ENCODE measurements at regions not wholly inside any gene's neighbourhood (a gene's known extent, or its start where the extent isn't known, plus 50 kb on each side); places are given as distances from the start of the nearest gene placed in this dataset.
"Not testable (repeated sequence)": the region's sequence is repeated elsewhere in the genome, so short reads cannot be mapped to it uniquely, and the experiment has no call there.

- DNase-seq (ENCODE audit: low read depth in 2 of 2), result no peak
Measured at GRCh38 chr15:95681836-95682544, 648.5 kb upstream of the NR2F2 start.

GRCh38 chr15:95684126-95684525 lies 646.4 kb upstream of the NR2F2 start:
- DNase-seq (ENCODE audit: low read depth in 2 of 2), result no peak

DNA sequence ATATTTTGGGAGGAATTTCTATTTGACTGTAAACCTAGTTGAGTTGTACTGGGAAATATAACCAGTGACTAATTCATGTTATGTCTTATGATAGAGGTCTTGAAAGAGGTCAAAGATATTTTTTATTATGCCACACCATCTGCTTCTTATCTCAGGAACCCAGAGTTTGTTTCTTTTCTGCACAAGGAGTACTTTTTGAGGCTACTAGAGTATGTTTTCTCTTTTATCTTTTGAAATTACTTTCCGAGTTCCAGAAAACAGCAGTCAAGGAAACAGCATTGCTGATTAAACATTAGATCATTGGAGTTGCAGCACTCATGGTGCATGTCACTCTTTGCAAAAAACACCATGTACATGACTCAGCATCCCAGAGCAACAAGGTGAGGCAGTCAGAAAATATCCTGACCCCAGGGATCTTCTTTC lies 645.8 kb upstream of the NR2F2 start:
- DNase-seq (ENCODE audit: low read depth in 2 of 2), result no peak

DNA sequence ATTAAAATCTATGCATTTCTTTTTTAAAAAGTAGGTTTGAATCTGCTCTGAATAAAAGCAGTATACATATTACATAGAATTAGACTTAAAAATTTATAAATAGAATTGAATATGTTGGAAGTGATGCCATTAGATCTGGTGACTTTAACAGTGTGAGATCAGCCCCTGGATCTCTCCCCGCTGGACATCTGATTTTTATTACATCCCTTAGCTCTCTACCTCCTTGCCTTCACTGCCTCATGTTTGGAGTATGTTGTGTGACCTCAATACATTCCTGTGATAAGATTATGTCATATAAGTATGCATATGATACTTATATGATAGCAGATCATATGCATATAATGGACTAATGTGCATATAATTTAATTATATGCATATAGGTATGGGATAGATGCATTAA lies 643.4 kb upstream of the NR2F2 start:
- DNase-seq (ENCODE audit: low read depth in 2 of 2), result no peak

DNA sequence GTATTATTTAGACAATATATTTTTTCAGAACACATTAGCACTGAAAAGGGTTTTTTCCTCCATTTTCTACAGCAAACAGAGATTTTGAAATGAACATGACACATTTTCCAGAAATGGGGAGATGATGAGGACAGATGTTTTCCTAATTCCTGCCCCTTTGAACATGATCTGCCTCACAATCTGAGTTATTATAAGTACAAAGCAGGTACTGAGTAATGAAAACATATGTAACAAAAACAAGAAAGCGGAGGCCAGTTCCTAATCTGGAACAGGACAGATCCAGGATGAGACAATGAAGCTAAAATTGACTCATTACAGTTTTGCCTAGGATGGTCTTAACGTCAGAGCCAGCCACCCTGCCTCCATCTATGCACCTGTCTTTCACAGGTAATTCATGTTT lies 642.8 kb upstream of the NR2F2 start:
- no peak for DNase-seq (ENCODE audit: low read depth in 2 of 2)

GRCh38 chr15:95690631-95691340 lies 639.7 kb upstream of the NR2F2 start:
- no peak for DNase-seq (ENCODE audit: low read depth in 2 of 2)

- no peak for DNase-seq (ENCODE audit: low read depth in 2 of 2)
Measured at GRCh38 chr15:95693917-95694316, 636.6 kb upstream of the NR2F2 start.

GRCh38 chr15:95698230-95698629 lies 632.3 kb upstream of the NR2F2 start:
- DNase-seq (ENCODE audit: low read depth in 2 of 2), result no peak

- DNase-seq (ENCODE audit: low read depth in 2 of 2), result no peak
Measured at GRCh38 chr15:95698951-95699350, 631.5 kb upstream of the NR2F2 start.

GRCh38 chr15:95699578-95699977 lies 630.9 kb upstream of the NR2F2 start:
- DNase-seq (ENCODE audit: low read depth in 2 of 2), result no peak

- DNase-seq (ENCODE audit: low read depth in 2 of 2), result not testable (repeated sequence)
Measured at GRCh38 chr15:95700692-95701091, 629.8 kb upstream of the NR2F2 start.

- DNase-seq (ENCODE audit: low read depth in 2 of 2), result no peak
Measured at GRCh38 chr15:95701410-95701809, 629.1 kb upstream of the NR2F2 start.

GRCh38 chr15:95709959-95710695 lies 620.4 kb upstream of the NR2F2 start:
- no peak for DNase-seq (ENCODE audit: low read depth in 2 of 2)

DNA sequence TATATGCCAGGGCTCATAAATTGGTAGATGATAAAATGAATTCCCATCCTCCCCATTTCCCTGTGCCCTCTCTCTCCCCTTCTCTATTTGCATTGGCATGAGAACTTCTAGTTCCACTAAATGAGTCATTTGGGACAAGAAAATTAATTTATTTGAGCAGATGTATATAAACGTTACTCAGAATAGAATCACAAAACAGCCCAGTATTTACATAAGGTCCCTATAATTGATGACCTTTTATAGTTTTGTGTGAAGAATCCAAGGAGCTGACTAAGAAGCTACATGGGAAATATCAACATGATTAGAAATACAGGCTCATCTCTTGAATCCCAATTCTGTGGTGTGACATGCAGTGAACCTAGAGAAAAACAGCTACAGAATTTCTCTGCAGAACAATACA lies 617.7 kb upstream of the NR2F2 start:
- DNase-seq (ENCODE audit: low read depth in 2 of 2), result no peak

GRCh38 chr15:95713324-95713723 lies 617.2 kb upstream of the NR2F2 start:
- no peak for DNase-seq (ENCODE audit: low read depth in 2 of 2)

- no peak for DNase-seq (ENCODE audit: low read depth in 2 of 2)
Measured at GRCh38 chr15:95715116-95715903, 615.2 kb upstream of the NR2F2 start.

DNA sequence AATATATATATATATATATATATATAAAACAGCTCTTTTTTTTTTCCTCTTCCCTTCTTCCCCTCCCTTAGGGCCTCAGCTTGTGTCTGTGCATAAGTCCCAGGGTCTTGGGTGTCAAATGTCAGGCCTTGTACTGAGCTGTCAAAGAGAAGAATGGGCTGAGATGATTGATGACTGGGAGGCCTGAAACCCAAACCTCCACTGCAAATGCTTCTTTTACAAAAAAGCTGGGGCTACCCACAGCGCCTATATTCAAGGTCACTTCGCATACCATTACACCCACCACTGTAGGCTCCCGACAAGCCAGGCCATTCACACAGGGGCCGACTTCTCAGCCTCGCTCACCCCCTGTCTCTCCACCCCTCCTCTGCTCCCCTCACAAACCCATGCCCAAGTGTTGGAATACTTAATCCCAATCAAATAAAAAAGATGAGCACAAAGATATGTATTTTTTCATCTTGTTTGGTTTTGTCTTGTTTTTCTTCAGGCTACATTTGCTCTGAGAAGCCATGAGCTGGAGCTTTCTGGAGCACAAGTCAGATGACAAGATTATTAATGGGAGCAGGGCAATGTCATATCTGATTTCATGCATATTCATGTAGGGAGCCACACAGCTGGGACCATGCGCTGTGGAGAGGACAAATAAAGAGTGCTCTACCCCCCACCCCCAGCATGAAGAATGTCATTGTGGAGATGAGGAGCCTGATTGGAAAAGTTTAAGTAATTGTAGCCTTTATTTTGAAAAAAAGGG lies 614.4 kb upstream of the NR2F2 start:
- no peak for DNase-seq (ENCODE audit: low read depth in 2 of 2)

GRCh38 chr15:95716708-95717107 lies 613.8 kb upstream of the NR2F2 start:
- DNase-seq (ENCODE audit: low read depth in 2 of 2), result no peak

DNA sequence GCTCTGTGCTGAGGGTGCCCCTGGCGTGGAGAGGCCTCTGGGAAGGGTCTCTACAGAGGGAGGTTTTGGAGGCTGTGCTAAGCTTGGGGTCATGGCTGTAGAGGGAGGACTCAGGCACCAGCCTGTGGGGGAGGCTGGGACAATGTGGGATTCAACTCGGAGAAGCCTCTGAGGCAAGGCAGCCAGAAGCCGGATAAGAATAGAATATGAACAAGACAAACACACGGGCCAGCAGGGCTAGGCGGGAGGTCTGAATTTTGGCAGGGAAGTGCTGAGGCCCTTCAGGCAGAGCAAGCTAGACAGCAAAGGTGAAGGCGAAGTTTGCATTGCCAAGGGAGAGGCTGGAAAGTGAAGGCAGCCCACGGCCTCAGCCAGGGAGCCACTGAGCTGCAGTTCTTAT lies 612.1 kb upstream of the NR2F2 start:
- DNase-seq (ENCODE audit: low read depth in 2 of 2), result no peak

- DNase-seq (ENCODE audit: low read depth in 2 of 2), result no peak
Measured at GRCh38 chr15:95724908-95725633, 605.4 kb upstream of the NR2F2 start.

DNA sequence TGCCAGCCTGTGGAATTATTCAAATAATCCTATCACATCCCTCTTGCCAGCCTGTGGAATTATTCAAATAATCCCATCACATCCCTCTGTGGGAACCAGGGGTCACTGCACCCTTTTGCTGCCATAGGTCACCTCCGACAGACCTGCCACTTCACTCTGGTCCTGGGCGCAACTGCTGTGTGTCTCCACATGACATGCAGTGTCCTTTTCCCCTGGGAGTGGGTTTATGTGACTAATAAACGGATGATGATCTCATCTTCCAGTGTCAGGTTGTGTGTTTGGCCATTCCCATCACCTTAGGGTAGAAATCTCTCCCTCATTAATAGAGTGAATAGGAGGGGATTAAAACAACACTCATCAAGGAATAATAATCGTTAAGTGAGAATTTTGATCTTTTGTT lies 603.6 kb upstream of the NR2F2 start:
- DNase-seq (ENCODE audit: low read depth in 2 of 2), result no peak

Measured in stimulated activated CD8-positive, alpha-beta memory T cell treated with anti-CD3 and anti-CD28 coated beads, Interleukin-2, amount 100 ng/mL, for 48 hours (primary cell).